H1 (cell line): ENCODE measurements at regions not wholly inside any gene's neighbourhood (a gene's known extent, or its start where the extent isn't known, plus 50 kb on each side); places are given as distances from the start of the nearest gene placed in this dataset.

Experiments
- CHD2 ChIP-seq: IDR thresholded peaks from 2 replicates; pipeline ENCODE4 v1.6.1; 2012; ENCODE audit warnings: low read length, improper control_type of control experiment
- KDM1A ChIP-seq: fragments of 200-600, 300-600 bp; sonication (generic); IDR thresholded peaks from 2 replicates; pipeline ENCODE4 v1.7.1; 2016; ENCODE audit warnings: mild to moderate bottlenecking, low read length, borderline replicate concordance
- POLR2A ChIP-seq, 2 experiments: IDR thresholded peaks; 1 replicate in 1 of 2; 2 replicates in 1 of 2; pipeline ENCODE4 v1.6.1; 2011; ENCODE audit warnings: low read depth in 2 of 2, low read length in 2 of 2, mild to moderate bottlenecking in 2 of 2; ENCODE audit errors: control extremely low read depth in 1 of 2
- TF ChIP-seq, protein P1 (sequence below): IDR thresholded peaks from 2 replicates; pipeline ENCODE4 v1.6.1; 2011; ENCODE audit warnings: low read depth, mild to moderate bottlenecking, low read length; ENCODE audit not compliant: insufficient read depth
- TF ChIP-seq, protein P2 (sequence below), 3 experiments: IDR thresholded peaks; 1 replicate in 2 of 3; 2 replicates in 1 of 3; pipeline versions ENCODE4 v1.5.1 to v1.6.1; 2011; ENCODE audit warnings: low read length in 3 of 3, mild to moderate bottlenecking in 3 of 3, inconsistent platforms in 2 of 3, low read depth in 1 of 3, moderate library complexity in 1 of 3; ENCODE audit not compliant: insufficient read depth in 1 of 3; ENCODE audit errors: control extremely low read depth in 1 of 3

DNA sequence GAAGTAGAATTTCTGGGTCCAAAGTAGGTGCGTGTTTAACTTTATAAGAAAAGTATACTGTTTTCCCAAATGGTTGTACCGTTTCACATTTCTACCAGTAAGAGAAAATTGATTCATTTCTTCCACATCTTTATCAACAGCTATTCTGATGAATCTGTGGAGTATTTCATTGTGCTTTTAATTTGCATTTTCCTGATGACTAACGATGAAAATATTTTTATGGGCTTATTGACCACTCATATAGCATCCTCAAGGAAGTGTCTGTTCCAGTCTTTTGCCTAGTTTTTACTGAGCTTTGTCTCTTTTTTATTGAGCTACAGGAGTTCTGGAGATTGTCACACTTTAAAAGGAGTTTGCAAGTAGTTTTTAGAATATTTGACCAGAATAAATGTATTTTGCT, 92.6 kb downstream of the ASB9 start:
- TF ChIP-seq POLR2A (IDR thresholded peaks at IDR 0.05; ENCODE audit: control extremely low read depth in 1 of 2, low read depth in 2 of 2, low read length in 2 of 2) (no peak), CHD2 (no peak), KDM1A (no peak)
- TF ChIP-seq, protein P1, sequence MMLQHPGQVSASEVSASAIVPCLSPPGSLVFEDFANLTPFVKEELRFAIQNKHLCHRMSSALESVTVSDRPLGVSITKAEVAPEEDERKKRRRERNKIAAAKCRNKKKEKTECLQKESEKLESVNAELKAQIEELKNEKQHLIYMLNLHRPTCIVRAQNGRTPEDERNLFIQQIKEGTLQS = no peak
- TF ChIP-seq, protein P2, sequence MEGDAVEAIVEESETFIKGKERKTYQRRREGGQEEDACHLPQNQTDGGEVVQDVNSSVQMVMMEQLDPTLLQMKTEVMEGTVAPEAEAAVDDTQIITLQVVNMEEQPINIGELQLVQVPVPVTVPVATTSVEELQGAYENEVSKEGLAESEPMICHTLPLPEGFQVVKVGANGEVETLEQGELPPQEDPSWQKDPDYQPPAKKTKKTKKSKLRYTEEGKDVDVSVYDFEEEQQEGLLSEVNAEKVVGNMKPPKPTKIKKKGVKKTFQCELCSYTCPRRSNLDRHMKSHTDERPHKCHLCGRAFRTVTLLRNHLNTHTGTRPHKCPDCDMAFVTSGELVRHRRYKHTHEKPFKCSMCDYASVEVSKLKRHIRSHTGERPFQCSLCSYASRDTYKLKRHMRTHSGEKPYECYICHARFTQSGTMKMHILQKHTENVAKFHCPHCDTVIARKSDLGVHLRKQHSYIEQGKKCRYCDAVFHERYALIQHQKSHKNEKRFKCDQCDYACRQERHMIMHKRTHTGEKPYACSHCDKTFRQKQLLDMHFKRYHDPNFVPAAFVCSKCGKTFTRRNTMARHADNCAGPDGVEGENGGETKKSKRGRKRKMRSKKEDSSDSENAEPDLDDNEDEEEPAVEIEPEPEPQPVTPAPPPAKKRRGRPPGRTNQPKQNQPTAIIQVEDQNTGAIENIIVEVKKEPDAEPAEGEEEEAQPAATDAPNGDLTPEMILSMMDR (IDR thresholded peaks at IDR 0.05; ENCODE audit: control extremely low read depth in 1 of 3, insufficient read depth in 1 of 3, low read depth in 1 of 3, low read length in 3 of 3) = no peak
